HepG2 (cell line): ENCODE measurements at regions not wholly inside any gene's neighbourhood (a gene's known extent, or its start where the extent isn't known, plus 50 kb on each side); places are given as distances from the start of the nearest gene placed in this dataset.

Experiments
- ATAC-seq: fragments of 200-7000 bp; cut with Tn5 transposase; 3 replicates; pipeline ENCODE4 v1.9.1; 2020; ENCODE audit warnings: mild to moderate bottlenecking, moderate library complexity
- BruUV-seq: library from RNA; stranded (reverse); fragments of 400-500 nt; replicated peaks from 2 replicates; lab custom pipeline; 2021; lab: Mats Ljungman, UMichigan
- CTCF ChIA-PET: fragments of 300-600 bp; formaldehyde crosslinking; extraction: SDS; loops from one replicate; lab custom pipeline; 2021; ENCODE audit warnings: low total read pairs, inconsistent platforms, low intra/inter-chr PET ratio; lab: Yijun Ruan, JAX
- POLR2A ChIA-PET: fragments of 350-600 bp; sonication (Branson Sonifier 250); formaldehyde crosslinking; loops from one replicate; lab custom pipeline; 2020; ENCODE audit warnings: antibody characterized with exemption, inconsistent platforms; lab: Yijun Ruan, JAX
- DNase-seq: peaks from one replicate; pipeline ENCODE4 v3.0.0-alpha.2; 2015; ENCODE audit warnings: low spot score
- FAIRE-seq: peaks from 3 replicates; lab custom pipeline; 2011; peaks lifted over from hg19 to GRCh38; lab: Jason Lieb, UNC
- H2AFZ ChIP-seq: one replicate; pipeline ENCODE4 v1.6.1; 2011; ENCODE audit warnings: low read length, inconsistent platforms
- H3K27ac ChIP-seq: fragments of 300-600 bp; 3 replicates; pipeline ENCODE4 v1.8.0; 2011; ENCODE audit warnings: mixed run types, mild to moderate bottlenecking, mixed read lengths, low read length, inconsistent platforms; ENCODE audit not compliant: insufficient read depth; ENCODE audit errors: extremely low read length
- H3K27me3 ChIP-seq, 2 experiments: fragments of 200-600 bp in 1 of 2; 2 replicates in 1 of 2; 3 replicates in 1 of 2; pipeline versions ENCODE4 v1.6.0 to v1.8.0; 2011; ENCODE audit warnings: low read length in 2 of 2, mild to moderate bottlenecking in 2 of 2, moderate library complexity in 2 of 2, inconsistent platforms in 1 of 2; ENCODE audit not compliant: insufficient read depth in 2 of 2, control insufficient read depth in 1 of 2
- H3K36me3 ChIP-seq, 2 experiments: fragments of 200-600 bp in 1 of 2; replicated peaks in 1 of 2; 2 replicates in 1 of 2; 3 replicates in 1 of 2; pipeline versions ENCODE4 v1.5.1 to v1.8.0; 2011; ENCODE audit warnings: low read length in 2 of 2, inconsistent platforms in 1 of 2; ENCODE audit not compliant: insufficient read depth in 2 of 2, control insufficient read depth in 1 of 2
- H3K4me1 ChIP-seq: 2 replicates; pipeline ENCODE4 v1.5.1; 2012; ENCODE audit warnings: low read length, inconsistent platforms; ENCODE audit not compliant: insufficient read depth
- H3K4me2 ChIP-seq: 2 replicates; pipeline ENCODE4 v1.6.0; 2011; ENCODE audit warnings: low read depth, low read length, inconsistent platforms
- H3K4me3 ChIP-seq, 3 experiments: fragments of 200-600 bp in 1 of 3; sonication (generic), shearing (Covaris generic) in 1 of 3; replicated peaks in 1 of 3; 2 replicates each; pipeline ENCODE4 v1.5.1; 2011 to 2016; ENCODE audit warnings: low read length in 3 of 3, inconsistent platforms in 2 of 3, low read depth in 2 of 3, mild to moderate bottlenecking in 2 of 3, control low read depth in 1 of 3, mixed read lengths in 1 of 3; ENCODE audit not compliant: insufficient read depth in 1 of 3
- H3K79me2 ChIP-seq: one replicate; pipeline ENCODE4 v1.6.1; 2011; ENCODE audit warnings: low read length, inconsistent platforms; ENCODE audit not compliant: insufficient read depth
- H3K9ac ChIP-seq: 2 replicates; pipeline ENCODE4 v1.6.0; 2011; ENCODE audit warnings: mild to moderate bottlenecking, low read depth, low read length, inconsistent platforms; ENCODE audit not compliant: insufficient read depth
- H3K9me3 ChIP-seq: 2 replicates; pipeline ENCODE4 v1.5.1; 2012; ENCODE audit warnings: mild to moderate bottlenecking, low read length
- H4K20me1 ChIP-seq: 2 replicates; pipeline ENCODE4 v1.6.0; 2011; ENCODE audit warnings: inconsistent platforms, mild to moderate bottlenecking, low read length, moderate library complexity; ENCODE audit not compliant: insufficient read depth
- ATF7 ChIP-seq, 2 experiments: fragments of 450-650 bp in 1 of 2; sonication (generic) in 1 of 2; formaldehyde crosslinking in 1 of 2; IDR thresholded peaks; 2 replicates each; pipeline versions ENCODE4 v1.4.0 to v1.6.1; 2016 to 2020; ENCODE audit warnings: antibody characterized with exemption in 1 of 2, mild to moderate bottlenecking in 1 of 2, missing genetic modification reagents in 1 of 2
- FIP1L1 ChIP-seq: fragments of 200-400 bp; formaldehyde crosslinking; IDR thresholded peaks from 2 replicates; pipeline ENCODE4 v1.6.1; 2018; ENCODE audit warnings: low read depth, mild to moderate bottlenecking, low read length, moderate library complexity, borderline replicate concordance; ENCODE audit not compliant: insufficient read depth
- POLR2AphosphoS2 ChIP-seq: IDR thresholded peaks from 2 replicates; pipeline ENCODE4 v1.6.1; 2011; ENCODE audit warnings: low read depth, low read length, improper control_type of control experiment
- SPEN ChIP-seq: sonication (generic); formaldehyde crosslinking; IDR thresholded peaks from 2 replicates; pipeline ENCODE4 v1.5.1; 2020; ENCODE audit warnings: low read depth, mild to moderate bottlenecking, missing genetic modification reagents
- TCF7L2 ChIP-seq: IDR thresholded peaks from 2 replicates; pipeline ENCODE4 v1.6.1; 2011; ENCODE audit warnings: mild to moderate bottlenecking, low read depth, low read length, moderate library complexity
- ZBTB2 ChIP-seq: sonication (generic); formaldehyde crosslinking; IDR thresholded peaks from 2 replicates; pipeline ENCODE4 v1.8.0; 2022; ENCODE audit warnings: low read depth, missing genetic modification reagents
- ZBTB4 ChIP-seq: sonication (generic); formaldehyde crosslinking; IDR thresholded peaks from 2 replicates; pipeline ENCODE4 v1.4.0; 2020; ENCODE audit warnings: missing genetic modification reagents, mild to moderate bottlenecking, borderline replicate concordance
- ZNF17 ChIP-seq: sonication (generic); formaldehyde crosslinking; IDR thresholded peaks from 2 replicates; pipeline ENCODE4 v1.5.0; 2020; ENCODE audit warnings: mild to moderate bottlenecking, missing genetic modification reagents
- ZNF230 ChIP-seq: sonication (generic); formaldehyde crosslinking; IDR thresholded peaks from 2 replicates; pipeline ENCODE4 v1.4.0; 2020; ENCODE audit warnings: mild to moderate bottlenecking, missing genetic modification reagents
- ZNF33A ChIP-seq: sonication (generic); formaldehyde crosslinking; IDR thresholded peaks from 2 replicates; pipeline ENCODE4 v1.5.1; 2020; ENCODE audit warnings: missing genetic modification reagents, mild to moderate bottlenecking, moderate library complexity, borderline replicate concordance
- ZNF383 ChIP-seq: sonication (generic); formaldehyde crosslinking; IDR thresholded peaks from 2 replicates; pipeline ENCODE4 v1.4.0; 2020; ENCODE audit warnings: missing genetic modification reagents, mild to moderate bottlenecking, borderline replicate concordance
- ZNF549 ChIP-seq: sonication (generic); formaldehyde crosslinking; IDR thresholded peaks from 2 replicates; pipeline ENCODE4 v1.5.0; 2020; ENCODE audit warnings: missing genetic modification reagents
- whole genome bisulfite sequencing: methylation state at CpG from one replicate; pipeline ENCODE4 v1.1.6; 2017; ENCODE audit warnings: low lambda C conversion rate; 5-methylcytosine and 5-hydroxymethylcytosine counted together
- in situ Hi-C: cut with HindIII; loops from 2 replicates; pipeline ENCODE4 v1.10.0; 2017; ENCODE audit warnings: low pct_unique_long_range_greater_than_20kb; ENCODE audit not compliant: extremely low pct_ligation_motif_present
- intact Hi-C: fragments of 100-400 bp; cut with micrococcal nuclease; formaldehyde crosslinking; loops from one replicate; pipeline ENCODE4 v1.10.0; 2022; ENCODE audit not compliant: unreplicated experiment
- TF ChIP-seq, protein P1 (sequence below): sonication (generic); formaldehyde crosslinking; IDR thresholded peaks from 2 replicates; pipeline ENCODE4 v1.4.0; 2020; ENCODE audit warnings: missing genetic modification reagents

DNA sequence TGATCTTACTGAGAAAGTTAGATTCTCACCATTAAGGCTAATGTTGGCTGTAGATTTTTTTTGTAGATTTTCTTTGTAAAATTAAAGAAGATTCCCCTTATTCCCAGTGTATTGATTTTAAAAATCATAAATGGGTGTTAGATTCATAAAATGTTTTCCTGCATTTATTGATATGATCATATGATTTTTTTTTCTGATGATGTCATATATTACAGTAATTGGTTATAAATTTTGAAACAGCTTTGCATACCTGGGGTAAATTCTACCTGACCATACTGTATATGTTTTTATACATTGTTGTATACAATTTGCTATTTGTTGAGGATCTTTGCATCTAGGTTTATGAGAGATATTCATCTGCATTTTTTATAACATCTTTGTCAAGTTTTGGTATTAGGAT, 880.3 kb upstream of the GRIA3 start:
- Histone ChIP-seq H3K4me1 (no peaks in the 10 kb centered on the region), H3K4me3 (no peak overlapping the region), H3K79me2 (no peaks in the 10 kb centered on the region), H3K9me3 (no peaks in the 10 kb centered on the region; the same call in 1 of the 2 replicates), H3K9ac (no peak overlapping the region), H3K27ac (no peak overlapping the region), H2AFZ (no peak overlapping the region), H3K27me3 (no peaks in the 10 kb centered on the region), H3K36me3 (no peaks in the 10 kb centered on the region), H3K4me2 (no peak overlapping the region), H4K20me1 (no peaks in the 10 kb centered on the region)
- POLR2A ChIA-PET = no interaction called here
- in situ Hi-C loops (no loop called here), intact Hi-C loops (no loop called here)
- FAIRE-seq = no peak
- ATAC-seq = no peak
- TF ChIP-seq ATF7 (IDR thresholded peaks at IDR 0.05) = peak; percentile 59
- no peak for TF ChIP-seq ATF7 (CRISPR knock-in tag; IDR thresholded peaks at IDR 0.05)
- TF ChIP-seq ZBTB4 (CRISPR knock-in tag) = no peak
- DNase-seq = no peak
- no TSS peak for BruUV-seq
- CTCF ChIA-PET = no interaction called here

DNA sequence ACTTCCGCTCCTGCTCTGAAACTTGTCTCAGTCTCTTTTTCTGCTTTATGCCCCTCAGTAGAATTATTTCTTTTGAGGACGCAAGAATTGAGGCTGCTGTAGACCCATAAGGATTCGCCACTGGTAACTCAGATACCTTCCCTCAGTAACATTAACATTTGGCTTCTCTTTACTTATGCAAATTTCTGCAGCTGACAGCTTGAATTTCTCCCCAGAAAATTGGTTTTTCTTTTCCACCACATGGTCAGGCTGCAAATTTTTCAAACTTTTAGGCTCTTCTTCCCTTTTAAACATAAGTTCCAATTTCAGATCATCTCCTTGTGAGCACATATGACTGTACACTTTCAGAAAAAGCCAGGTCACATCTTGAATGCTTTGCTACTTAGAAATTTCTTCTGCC, 839.3 kb upstream of the GRIA3 start:
- no peak for ATAC-seq
- Histone ChIP-seq H3K9ac (no peak overlapping the region), H3K9me3 (peaks cover 29% of the 10 kb centered on the region), H3K4me2 (no peak overlapping the region), H3K4me1 (no peaks in the 10 kb centered on the region), H3K4me3 (no peak overlapping the region), H3K79me2 (no peaks in the 10 kb centered on the region), H3K36me3 (no peaks in the 10 kb centered on the region), H4K20me1 (no peaks in the 10 kb centered on the region), H3K27ac (no peak overlapping the region), H2AFZ (no peak overlapping the region), H3K27me3 (no peaks in the 10 kb centered on the region)
- 4% methylated on average over 3 of the region's 3 CpGs for WGBS
- intact Hi-C loops (no loop called here), in situ Hi-C loops (no loop called here)
- no TSS peak for BruUV-seq
- ChIA-PET POLR2A (no interaction called here), CTCF (no interaction called here)
- no peak for FAIRE-seq
- DNase-seq = no peak
- TF ChIP-seq ZNF33A (CRISPR knock-in tag) (no peak), POLR2AphosphoS2 (no peak), ZBTB2 (CRISPR knock-in tag) (no peak), ZNF17 (CRISPR knock-in tag) (no peak), TCF7L2 (no peak), ZNF383 (CRISPR knock-in tag) (no peak), ZNF549 (no peak), ZNF230 (CRISPR knock-in tag) (no peak), FIP1L1 (no peak), SPEN (no peak)
- TF ChIP-seq, protein P1, sequence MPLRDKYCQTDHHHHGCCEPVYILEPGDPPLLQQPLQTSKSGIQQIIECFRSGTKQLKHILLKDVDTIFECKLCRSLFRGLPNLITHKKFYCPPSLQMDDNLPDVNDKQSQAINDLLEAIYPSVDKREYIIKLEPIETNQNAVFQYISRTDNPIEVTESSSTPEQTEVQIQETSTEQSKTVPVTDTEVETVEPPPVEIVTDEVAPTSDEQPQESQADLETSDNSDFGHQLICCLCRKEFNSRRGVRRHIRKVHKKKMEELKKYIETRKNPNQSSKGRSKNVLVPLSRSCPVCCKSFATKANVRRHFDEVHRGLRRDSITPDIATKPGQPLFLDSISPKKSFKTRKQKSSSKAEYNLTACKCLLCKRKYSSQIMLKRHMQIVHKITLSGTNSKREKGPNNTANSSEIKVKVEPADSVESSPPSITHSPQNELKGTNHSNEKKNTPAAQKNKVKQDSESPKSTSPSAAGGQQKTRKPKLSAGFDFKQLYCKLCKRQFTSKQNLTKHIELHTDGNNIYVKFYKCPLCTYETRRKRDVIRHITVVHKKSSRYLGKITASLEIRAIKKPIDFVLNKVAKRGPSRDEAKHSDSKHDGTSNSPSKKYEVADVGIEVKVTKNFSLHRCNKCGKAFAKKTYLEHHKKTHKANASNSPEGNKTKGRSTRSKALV (CRISPR knock-in tag) = no peak
